ENCODE measurements at regions not wholly inside any gene's neighbourhood (a gene's known extent, or its start where the extent isn't known, plus 50 kb on each side); places are given as distances from the start of the nearest gene placed in this dataset.

DNA sequence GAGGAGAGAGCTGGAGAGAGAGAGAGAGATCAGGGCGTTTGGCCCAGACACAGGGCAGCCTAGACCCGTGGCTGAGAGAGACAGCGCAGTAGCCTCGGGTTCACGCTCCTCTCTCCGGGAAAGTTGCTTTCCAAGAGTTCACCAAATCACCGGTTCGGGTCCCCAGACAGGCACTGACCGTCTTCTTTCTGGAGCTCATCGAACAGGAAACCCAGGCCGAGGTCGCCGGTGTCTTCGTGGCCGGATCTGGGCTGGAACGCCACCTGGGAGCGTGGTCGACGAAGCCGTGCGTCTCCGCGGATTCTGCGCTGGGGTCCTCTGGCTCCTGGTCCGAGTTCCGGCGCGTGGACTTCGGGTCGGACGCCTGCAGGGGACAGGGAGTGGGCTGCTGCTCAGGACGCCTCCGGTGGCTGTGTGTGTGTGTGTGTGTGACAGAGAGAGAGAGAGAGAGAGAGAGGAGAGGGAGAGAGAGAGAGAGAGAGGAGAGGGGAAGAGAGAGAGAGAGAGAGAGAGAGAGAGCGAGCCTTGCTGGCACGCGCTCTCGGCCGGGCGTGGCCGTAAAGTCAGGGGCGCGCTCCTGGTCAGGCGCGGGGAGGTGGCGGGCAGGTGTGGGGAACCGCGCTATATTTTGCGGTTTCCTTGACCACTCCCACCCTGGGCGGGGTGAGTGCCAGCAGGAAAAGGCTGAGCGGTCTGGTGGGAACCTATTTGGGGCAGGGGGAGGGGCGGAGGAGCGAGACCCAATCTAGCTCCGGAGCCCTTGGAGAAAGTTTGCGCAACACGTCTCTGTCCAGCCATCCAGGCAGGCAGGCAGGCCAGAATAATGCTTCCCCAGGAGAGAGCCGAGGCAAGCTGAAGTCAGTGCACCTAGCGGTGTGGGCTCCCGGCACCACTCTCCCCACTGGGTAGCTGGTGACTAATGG lies 62.1 kb downstream of the RHOXF2B start (continued):
- TF ChIP-seq, protein P1, sequence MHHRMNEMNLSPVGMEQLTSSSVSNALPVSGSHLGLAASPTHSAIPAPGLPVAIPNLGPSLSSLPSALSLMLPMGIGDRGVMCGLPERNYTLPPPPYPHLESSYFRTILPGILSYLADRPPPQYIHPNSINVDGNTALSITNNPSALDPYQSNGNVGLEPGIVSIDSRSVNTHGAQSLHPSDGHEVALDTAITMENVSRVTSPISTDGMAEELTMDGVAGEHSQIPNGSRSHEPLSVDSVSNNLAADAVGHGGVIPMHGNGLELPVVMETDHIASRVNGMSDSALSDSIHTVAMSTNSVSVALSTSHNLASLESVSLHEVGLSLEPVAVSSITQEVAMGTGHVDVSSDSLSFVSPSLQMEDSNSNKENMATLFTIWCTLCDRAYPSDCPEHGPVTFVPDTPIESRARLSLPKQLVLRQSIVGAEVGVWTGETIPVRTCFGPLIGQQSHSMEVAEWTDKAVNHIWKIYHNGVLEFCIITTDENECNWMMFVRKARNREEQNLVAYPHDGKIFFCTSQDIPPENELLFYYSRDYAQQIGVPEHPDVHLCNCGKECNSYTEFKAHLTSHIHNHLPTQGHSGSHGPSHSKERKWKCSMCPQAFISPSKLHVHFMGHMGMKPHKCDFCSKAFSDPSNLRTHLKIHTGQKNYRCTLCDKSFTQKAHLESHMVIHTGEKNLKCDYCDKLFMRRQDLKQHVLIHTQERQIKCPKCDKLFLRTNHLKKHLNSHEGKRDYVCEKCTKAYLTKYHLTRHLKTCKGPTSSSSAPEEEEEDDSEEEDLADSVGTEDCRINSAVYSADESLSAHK (tag by site-specific recombination; IDR thresholded peaks at IDR 0.05): peak; percentile 63; the same call in 1 of the 2 replicates
- TF ChIP-seq ZNF707 (tag by site-specific recombination; IDR thresholded peaks at IDR 0.05): no peak
- TF ChIP-seq, protein P2, sequence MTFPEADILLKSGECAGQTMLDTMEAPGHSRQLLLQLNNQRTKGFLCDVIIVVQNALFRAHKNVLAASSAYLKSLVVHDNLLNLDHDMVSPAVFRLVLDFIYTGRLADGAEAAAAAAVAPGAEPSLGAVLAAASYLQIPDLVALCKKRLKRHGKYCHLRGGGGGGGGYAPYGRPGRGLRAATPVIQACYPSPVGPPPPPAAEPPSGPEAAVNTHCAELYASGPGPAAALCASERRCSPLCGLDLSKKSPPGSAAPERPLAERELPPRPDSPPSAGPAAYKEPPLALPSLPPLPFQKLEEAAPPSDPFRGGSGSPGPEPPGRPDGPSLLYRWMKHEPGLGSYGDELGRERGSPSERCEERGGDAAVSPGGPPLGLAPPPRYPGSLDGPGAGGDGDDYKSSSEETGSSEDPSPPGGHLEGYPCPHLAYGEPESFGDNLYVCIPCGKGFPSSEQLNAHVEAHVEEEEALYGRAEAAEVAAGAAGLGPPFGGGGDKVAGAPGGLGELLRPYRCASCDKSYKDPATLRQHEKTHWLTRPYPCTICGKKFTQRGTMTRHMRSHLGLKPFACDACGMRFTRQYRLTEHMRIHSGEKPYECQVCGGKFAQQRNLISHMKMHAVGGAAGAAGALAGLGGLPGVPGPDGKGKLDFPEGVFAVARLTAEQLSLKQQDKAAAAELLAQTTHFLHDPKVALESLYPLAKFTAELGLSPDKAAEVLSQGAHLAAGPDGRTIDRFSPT (tag by site-specific recombination; IDR thresholded peaks at IDR 0.05): peak; percentile 45; the same call in 1 of the 2 replicates
- no peak for TF ChIP-seq ZNF16 (tag by site-specific recombination; IDR thresholded peaks at IDR 0.05; ENCODE audit: low read depth)
- no peak for TF ChIP-seq ZIC2 (tag by site-specific recombination; IDR thresholded peaks at IDR 0.05)
- TF ChIP-seq ZSCAN16 (tag by site-specific recombination; IDR thresholded peaks at IDR 0.05): no peak
- TF ChIP-seq ZNF843 (tag by site-specific recombination; IDR thresholded peaks at IDR 0.05): 0 out of 2 replicates have a peak, but pooled peaks have one; percentile 12
- TF ChIP-seq, protein P3, sequence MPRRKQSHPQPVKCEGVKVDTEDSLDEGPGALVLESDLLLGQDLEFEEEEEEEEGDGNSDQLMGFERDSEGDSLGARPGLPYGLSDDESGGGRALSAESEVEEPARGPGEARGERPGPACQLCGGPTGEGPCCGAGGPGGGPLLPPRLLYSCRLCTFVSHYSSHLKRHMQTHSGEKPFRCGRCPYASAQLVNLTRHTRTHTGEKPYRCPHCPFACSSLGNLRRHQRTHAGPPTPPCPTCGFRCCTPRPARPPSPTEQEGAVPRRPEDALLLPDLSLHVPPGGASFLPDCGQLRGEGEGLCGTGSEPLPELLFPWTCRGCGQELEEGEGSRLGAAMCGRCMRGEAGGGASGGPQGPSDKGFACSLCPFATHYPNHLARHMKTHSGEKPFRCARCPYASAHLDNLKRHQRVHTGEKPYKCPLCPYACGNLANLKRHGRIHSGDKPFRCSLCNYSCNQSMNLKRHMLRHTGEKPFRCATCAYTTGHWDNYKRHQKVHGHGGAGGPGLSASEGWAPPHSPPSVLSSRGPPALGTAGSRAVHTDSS (tag by site-specific recombination; IDR thresholded peaks at IDR 0.05): no peak
- no peak for TF ChIP-seq ZNF585B (tag by site-specific recombination; IDR thresholded peaks at IDR 0.05)
- TF ChIP-seq, protein P4, sequence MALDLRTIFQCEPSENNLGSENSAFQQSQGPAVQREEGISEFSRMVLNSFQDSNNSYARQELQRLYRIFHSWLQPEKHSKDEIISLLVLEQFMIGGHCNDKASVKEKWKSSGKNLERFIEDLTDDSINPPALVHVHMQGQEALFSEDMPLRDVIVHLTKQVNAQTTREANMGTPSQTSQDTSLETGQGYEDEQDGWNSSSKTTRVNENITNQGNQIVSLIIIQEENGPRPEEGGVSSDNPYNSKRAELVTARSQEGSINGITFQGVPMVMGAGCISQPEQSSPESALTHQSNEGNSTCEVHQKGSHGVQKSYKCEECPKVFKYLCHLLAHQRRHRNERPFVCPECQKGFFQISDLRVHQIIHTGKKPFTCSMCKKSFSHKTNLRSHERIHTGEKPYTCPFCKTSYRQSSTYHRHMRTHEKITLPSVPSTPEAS (tag by site-specific recombination; IDR thresholded peaks at IDR 0.05): 0 out of 2 replicates have a peak, but pooled peaks have one; percentile 35
- TF ChIP-seq, protein P5, sequence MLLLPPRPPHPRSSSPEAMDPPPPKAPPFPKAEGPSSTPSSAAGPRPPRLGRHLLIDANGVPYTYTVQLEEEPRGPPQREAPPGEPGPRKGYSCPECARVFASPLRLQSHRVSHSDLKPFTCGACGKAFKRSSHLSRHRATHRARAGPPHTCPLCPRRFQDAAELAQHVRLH (tag by site-specific recombination; IDR thresholded peaks at IDR 0.05): no peak
- TF ChIP-seq ZNF292 (tag by site-specific recombination; IDR thresholded peaks at IDR 0.05; ENCODE audit: borderline replicate concordance, low read depth): no peak
- TF ChIP-seq, protein P6, sequence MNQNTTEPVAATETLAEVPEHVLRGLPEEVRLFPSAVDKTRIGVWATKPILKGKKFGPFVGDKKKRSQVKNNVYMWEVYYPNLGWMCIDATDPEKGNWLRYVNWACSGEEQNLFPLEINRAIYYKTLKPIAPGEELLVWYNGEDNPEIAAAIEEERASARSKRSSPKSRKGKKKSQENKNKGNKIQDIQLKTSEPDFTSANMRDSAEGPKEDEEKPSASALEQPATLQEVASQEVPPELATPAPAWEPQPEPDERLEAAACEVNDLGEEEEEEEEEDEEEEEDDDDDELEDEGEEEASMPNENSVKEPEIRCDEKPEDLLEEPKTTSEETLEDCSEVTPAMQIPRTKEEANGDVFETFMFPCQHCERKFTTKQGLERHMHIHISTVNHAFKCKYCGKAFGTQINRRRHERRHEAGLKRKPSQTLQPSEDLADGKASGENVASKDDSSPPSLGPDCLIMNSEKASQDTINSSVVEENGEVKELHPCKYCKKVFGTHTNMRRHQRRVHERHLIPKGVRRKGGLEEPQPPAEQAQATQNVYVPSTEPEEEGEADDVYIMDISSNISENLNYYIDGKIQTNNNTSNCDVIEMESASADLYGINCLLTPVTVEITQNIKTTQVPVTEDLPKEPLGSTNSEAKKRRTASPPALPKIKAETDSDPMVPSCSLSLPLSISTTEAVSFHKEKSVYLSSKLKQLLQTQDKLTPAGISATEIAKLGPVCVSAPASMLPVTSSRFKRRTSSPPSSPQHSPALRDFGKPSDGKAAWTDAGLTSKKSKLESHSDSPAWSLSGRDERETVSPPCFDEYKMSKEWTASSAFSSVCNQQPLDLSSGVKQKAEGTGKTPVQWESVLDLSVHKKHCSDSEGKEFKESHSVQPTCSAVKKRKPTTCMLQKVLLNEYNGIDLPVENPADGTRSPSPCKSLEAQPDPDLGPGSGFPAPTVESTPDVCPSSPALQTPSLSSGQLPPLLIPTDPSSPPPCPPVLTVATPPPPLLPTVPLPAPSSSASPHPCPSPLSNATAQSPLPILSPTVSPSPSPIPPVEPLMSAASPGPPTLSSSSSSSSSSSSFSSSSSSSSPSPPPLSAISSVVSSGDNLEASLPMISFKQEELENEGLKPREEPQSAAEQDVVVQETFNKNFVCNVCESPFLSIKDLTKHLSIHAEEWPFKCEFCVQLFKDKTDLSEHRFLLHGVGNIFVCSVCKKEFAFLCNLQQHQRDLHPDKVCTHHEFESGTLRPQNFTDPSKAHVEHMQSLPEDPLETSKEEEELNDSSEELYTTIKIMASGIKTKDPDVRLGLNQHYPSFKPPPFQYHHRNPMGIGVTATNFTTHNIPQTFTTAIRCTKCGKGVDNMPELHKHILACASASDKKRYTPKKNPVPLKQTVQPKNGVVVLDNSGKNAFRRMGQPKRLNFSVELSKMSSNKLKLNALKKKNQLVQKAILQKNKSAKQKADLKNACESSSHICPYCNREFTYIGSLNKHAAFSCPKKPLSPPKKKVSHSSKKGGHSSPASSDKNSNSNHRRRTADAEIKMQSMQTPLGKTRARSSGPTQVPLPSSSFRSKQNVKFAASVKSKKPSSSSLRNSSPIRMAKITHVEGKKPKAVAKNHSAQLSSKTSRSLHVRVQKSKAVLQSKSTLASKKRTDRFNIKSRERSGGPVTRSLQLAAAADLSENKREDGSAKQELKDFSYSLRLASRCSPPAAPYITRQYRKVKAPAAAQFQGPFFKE (tag by site-specific recombination; IDR thresholded peaks at IDR 0.05; ENCODE audit: borderline replicate concordance): no peak
- no peak for TF ChIP-seq ZNF175 (tag by site-specific recombination; IDR thresholded peaks at IDR 0.05)
- TF ChIP-seq ZNF785 (tag by site-specific recombination; IDR thresholded peaks at IDR 0.05): no peak
- TF ChIP-seq ZNF548 (tag by site-specific recombination; IDR thresholded peaks at IDR 0.05): 0 out of 2 replicates have a peak, but pooled peaks have one; percentile 18
- TF ChIP-seq ZNF426 (tag by site-specific recombination; IDR thresholded peaks at IDR 0.05): no peak
- TF ChIP-seq, protein P7, sequence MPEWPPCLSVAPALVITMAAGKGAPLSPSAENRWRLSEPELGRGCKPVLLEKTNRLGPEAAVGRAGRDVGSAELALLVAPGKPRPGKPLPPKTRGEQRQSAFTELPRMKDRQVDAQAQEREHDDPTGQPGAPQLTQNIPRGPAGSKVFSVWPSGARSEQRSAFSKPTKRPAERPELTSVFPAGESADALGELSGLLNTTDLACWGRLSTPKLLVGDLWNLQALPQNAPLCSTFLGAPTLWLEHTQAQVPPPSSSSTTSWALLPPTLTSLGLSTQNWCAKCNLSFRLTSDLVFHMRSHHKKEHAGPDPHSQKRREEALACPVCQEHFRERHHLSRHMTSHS (tag by site-specific recombination; IDR thresholded peaks at IDR 0.05): no peak
- TF ChIP-seq, protein P8, sequence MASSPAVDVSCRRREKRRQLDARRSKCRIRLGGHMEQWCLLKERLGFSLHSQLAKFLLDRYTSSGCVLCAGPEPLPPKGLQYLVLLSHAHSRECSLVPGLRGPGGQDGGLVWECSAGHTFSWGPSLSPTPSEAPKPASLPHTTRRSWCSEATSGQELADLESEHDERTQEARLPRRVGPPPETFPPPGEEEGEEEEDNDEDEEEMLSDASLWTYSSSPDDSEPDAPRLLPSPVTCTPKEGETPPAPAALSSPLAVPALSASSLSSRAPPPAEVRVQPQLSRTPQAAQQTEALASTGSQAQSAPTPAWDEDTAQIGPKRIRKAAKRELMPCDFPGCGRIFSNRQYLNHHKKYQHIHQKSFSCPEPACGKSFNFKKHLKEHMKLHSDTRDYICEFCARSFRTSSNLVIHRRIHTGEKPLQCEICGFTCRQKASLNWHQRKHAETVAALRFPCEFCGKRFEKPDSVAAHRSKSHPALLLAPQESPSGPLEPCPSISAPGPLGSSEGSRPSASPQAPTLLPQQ (tag by site-specific recombination; IDR thresholded peaks at IDR 0.05): 0 out of 2 replicates have a peak, but pooled peaks have one; percentile 43
- TF ChIP-seq ZNF600 (tag by site-specific recombination; IDR thresholded peaks at IDR 0.05): no peak

Data from HEK293 (cell line).